Adrenal gland (tissue), 9 donors: ENCODE measurements at regions not wholly inside any gene's neighbourhood (a gene's known extent, or its start where the extent isn't known, plus 50 kb on each side); places are given as distances from the start of the nearest gene placed in this dataset.

ENCODE experiments used
- DNase-seq, 7 donors: peaks; one replicate each; pipeline ENCODE4 v3.0.0-alpha.2; 2019 to 2020
- H3K27ac ChIP-seq, 5 donors: fragments of 200-600 bp; sonication (generic) in 4 of 5; 1 replicate in 3 of 5; 2 replicates in 2 of 5; pipeline versions ENCODE4 v1.5.1 to v1.8.0; 2016 to 2020; ENCODE audit warnings: mild to moderate bottlenecking in 1 of 5
- H3K27me3 ChIP-seq: fragments of 200-600 bp; 2 replicates; pipeline ENCODE4 v1.8.0; 2021
- H3K36me3 ChIP-seq, 2 donors: fragments of 200-600 bp; replicated peaks in 1 of 2; 1 replicate in 1 of 2; 2 replicates in 1 of 2; pipeline versions ENCODE4 v1.5.1 to v1.8.0; 2018 to 2022
- H3K4me1 ChIP-seq, 2 donors: fragments of 200-600 bp; replicated peaks in 1 of 2; 1 replicate in 1 of 2; 2 replicates in 1 of 2; pipeline versions ENCODE4 v1.5.1 to v1.8.0; 2018 to 2021
- H3K4me3 ChIP-seq, 4 donors: fragments of 200-600 bp; sonication (generic) in 3 of 4; one replicate each; pipeline ENCODE4 v1.5.1; 2016 to 2018
- H3K9me3 ChIP-seq, 3 donors: fragments of 200-600 bp; sonication (generic) in 1 of 3; replicated peaks in 1 of 3; 1 replicate in 2 of 3; 2 replicates in 1 of 3; pipeline versions ENCODE4 v1.5.1 to v1.8.0; 2016 to 2021
- POLR2A ChIP-seq, 2 donors: fragments of 450-650 bp; IDR thresholded peaks; one replicate each; pipeline ENCODE4 v1.6.1; 2017; ENCODE audit warnings: antibody characterized with exemption in 2 of 2, mild to moderate bottlenecking in 2 of 2, moderate library complexity in 1 of 2
- WGBS, 4 donors: extraction: QIAGEN DNeasy Blood & Tissue Kit in 2 of 4; methylation state at CpG; one replicate each; pipeline versions ENCODE4 v1.1.5 to v1.1.7; 2013 to 2017; 5-methylcytosine and 5-hydroxymethylcytosine counted together
- intact Hi-C, 2 donors: fragments of 100-400 bp; cut with DNase I; formaldehyde crosslinking; loops; one replicate each; pipeline versions ENCODE4 v1.14.1 to v1.15.0; 2022 to 2023
- TF ChIP-seq, protein P1 (sequence below), 6 experiments: fragments of 450-650 bp in 4 of 6; fragments of 200-600 bp in 2 of 6; sonication (generic) in 1 of 6; IDR thresholded peaks; 1 replicate in 5 of 6; 2 replicates in 1 of 6; pipeline versions ENCODE4 v1.5.1 to v1.8.0; 2016 to 2021; ENCODE audit warnings: antibody characterized with exemption in 6 of 6, mild to moderate bottlenecking in 2 of 6, moderate library complexity in 1 of 6
- donor health status: healthy with polysubstance abuse.
- donor health status: Bipolar disorder and iron deficiency.
- donor health status: DM: yes; HTN: yes; CAD: no.
- donor health status: DM: no; HTN: no; CAD: no.
- donor health status: DM: no; HTN: no; CAD: no.

DNA sequence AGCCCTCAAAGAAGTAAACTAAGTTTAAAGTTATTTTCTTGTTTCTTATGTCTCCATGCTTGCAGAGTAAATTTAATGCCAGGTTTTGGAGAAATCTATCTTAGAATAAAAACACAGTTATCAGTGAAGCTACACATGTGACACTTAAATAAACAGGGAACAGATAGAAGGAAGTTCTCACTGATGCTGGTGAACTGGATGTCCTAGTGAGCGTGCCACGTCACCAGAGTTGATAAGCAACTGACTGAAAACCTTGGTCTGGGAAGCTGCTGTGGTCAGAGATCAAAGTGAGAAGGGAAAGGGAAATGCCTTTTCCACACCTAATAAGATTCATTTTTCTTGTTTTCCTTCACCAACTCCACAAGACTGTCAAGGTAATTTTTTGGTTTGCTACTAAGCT, 74.8 kb upstream of the PCED1B start:
- TF ChIP-seq POLR2A (IDR thresholded peaks at IDR 0.05) = no peak
- TF ChIP-seq, protein P1, sequence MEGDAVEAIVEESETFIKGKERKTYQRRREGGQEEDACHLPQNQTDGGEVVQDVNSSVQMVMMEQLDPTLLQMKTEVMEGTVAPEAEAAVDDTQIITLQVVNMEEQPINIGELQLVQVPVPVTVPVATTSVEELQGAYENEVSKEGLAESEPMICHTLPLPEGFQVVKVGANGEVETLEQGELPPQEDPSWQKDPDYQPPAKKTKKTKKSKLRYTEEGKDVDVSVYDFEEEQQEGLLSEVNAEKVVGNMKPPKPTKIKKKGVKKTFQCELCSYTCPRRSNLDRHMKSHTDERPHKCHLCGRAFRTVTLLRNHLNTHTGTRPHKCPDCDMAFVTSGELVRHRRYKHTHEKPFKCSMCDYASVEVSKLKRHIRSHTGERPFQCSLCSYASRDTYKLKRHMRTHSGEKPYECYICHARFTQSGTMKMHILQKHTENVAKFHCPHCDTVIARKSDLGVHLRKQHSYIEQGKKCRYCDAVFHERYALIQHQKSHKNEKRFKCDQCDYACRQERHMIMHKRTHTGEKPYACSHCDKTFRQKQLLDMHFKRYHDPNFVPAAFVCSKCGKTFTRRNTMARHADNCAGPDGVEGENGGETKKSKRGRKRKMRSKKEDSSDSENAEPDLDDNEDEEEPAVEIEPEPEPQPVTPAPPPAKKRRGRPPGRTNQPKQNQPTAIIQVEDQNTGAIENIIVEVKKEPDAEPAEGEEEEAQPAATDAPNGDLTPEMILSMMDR (IDR thresholded peaks at IDR 0.05) = no peak
- Histone ChIP-seq H3K9me3 (no peaks in the 10 kb centered on the region), H3K27ac (no peak overlapping the region), H3K36me3 (no peaks in the 10 kb centered on the region), H3K4me3 (no peak overlapping the region), H3K4me1 (no peaks in the 10 kb centered on the region), H3K27me3 (no peaks in the 10 kb centered on the region)
- intact Hi-C loops = no loop called here
- 14 to 33% (median 22%) methylated on average over 2 of the region's 2 CpGs for WGBS, 4 donors
- peak in 3 of 7 donors; percentile 18 to 34 (median 33) for DNase-seq

DNA sequence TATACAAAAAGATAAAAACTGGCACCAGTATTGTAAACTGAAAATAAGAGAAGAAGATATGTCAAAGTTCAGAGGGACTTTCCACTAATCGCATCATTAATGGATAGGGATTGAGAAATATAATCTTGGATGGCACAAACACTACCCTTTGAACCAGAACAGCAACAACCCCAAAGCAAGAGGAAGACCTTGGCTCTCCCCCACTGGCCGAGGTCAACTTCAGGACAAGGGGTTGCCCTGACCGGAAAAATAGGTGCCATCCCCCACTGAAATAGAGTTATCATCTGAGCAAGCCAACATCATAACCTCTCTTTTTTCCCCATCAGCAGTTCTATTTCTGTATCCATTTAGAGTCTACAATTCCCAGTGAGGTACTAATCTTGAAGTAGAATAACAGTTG, 72.4 kb upstream of the PCED1B start:
- H3K4me1 ChIP-seq = no peaks in the 10 kb centered on the region
- H3K36me3 ChIP-seq = no peaks in the 10 kb centered on the region
- no peak for TF ChIP-seq POLR2A (IDR thresholded peaks at IDR 0.05)
- TF ChIP-seq, protein P1 (IDR thresholded peaks at IDR 0.05) = no peak
- H3K4me3 ChIP-seq = no peak overlapping the region
- intact Hi-C loops = no loop called here
- no peaks in the 10 kb centered on the region for H3K27me3 ChIP-seq
- H3K27ac ChIP-seq = no peak overlapping the region
- peak in 2 of 7 donors; percentile 14 to 46 for DNase-seq
- WGBS, 4 donors = 35 to 54% (median 47%) methylated on average over 3 of the region's 3 CpGs
- no peaks in the 10 kb centered on the region for H3K9me3 ChIP-seq

DNA sequence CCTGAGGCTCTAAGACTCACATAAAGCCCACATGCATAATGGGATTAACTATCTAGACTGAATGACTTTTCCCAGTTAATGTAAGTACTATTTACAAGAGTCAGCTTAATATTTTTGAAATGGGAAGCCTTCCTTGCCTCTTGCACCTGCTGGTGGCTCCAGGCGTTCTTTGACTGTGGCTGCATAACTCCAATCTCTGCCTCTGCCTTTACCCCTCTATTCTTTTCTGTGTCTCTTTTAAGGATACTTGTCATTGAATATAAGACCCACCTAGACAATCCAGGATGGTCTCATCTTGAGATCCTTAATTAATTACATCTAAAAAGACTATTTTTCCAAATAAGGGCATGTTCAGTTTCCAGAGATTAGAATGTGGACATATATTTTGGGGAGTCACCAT, 66.9 kb upstream of the PCED1B start:
- Histone ChIP-seq H3K36me3 (no peaks in the 10 kb centered on the region), H3K4me3 (no peak overlapping the region), H3K9me3 (no peaks in the 10 kb centered on the region), H3K4me1 (no peaks in the 10 kb centered on the region), H3K27me3 (no peaks in the 10 kb centered on the region), H3K27ac (no peak overlapping the region)
- intact Hi-C loops = loop anchor here in 1 of 2 donors (10.0 kb wide), 1 partner anchor 338 kb away; no protein-coding TSS in a partner anchor
- DNase-seq = no peak
- no peak for TF ChIP-seq POLR2A (IDR thresholded peaks at IDR 0.05)
- TF ChIP-seq, protein P1 (IDR thresholded peaks at IDR 0.05) = no peak
- WGBS, 4 donors = 90 to 96% (median 91%) methylated on average over 1 of the region's 1 CpG

DNA sequence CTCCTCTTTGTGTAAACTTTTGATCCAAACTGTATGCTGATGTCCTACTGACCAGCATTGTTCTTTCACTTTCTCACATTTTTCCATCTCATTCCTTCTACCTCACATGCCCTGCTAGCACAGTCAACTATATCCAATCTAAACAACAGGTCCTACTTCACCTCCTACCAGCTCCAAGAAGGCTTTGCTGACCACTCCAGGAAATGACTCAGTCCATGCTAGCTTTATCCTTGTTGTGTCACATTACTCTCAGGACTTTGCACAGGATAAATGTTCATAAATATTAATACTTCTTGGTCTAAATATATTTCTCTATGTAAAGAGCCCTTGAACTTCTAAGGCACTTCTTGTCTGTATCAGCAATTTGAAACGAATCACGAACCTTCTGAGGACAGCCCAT, 64.9 kb upstream of the PCED1B start:
- H3K36me3 ChIP-seq = no peaks in the 10 kb centered on the region
- H3K27me3 ChIP-seq = no peaks in the 10 kb centered on the region
- no peaks in the 10 kb centered on the region for H3K4me1 ChIP-seq
- no peaks in the 10 kb centered on the region for H3K9me3 ChIP-seq
- H3K27ac ChIP-seq = no peak overlapping the region
- intact Hi-C loops = loop anchor here in 1 of 2 donors (10.0 kb wide), 1 partner anchor 340 kb away; no protein-coding TSS in a partner anchor
- H3K4me3 ChIP-seq = no peak overlapping the region
- 62 to 85% (median 71%) methylated on average over 2 of the region's 2 CpGs for WGBS, 4 donors
- TF ChIP-seq, protein P1 (IDR thresholded peaks at IDR 0.05) = no peak
- TF ChIP-seq POLR2A (IDR thresholded peaks at IDR 0.05) = no peak
- no peak for DNase-seq
